MM.1S (cell line): ENCODE measurements at regions not wholly inside any gene's neighbourhood (a gene's known extent, or its start where the extent isn't known, plus 50 kb on each side); places are given as distances from the start of the nearest gene placed in this dataset.

ENCODE experiments used
- CTCF ChIP-seq: fragments of 300-600 bp; sonication (generic); IDR thresholded peaks from 2 replicates; pipeline ENCODE4 v1.5.1; 2016; ENCODE audit warnings: antibody characterized with exemption, low read length, mixed read lengths
- EZH2 ChIP-seq: fragments of 300-600 bp; sonication (generic); optimal IDR thresholded peaks from 2 replicates; pipeline ENCODE3; 2017; ENCODE audit warnings: low read depth, mild to moderate bottlenecking, antibody characterized with exemption, low read length, mixed read lengths

- no peak for TF ChIP-seq EZH2
- no peak for TF ChIP-seq CTCF
Measured at GRCh38 chr11:69424748-69425147, 56.7 kb upstream of the LINC01488 start.
